HEK293 (cell line): ENCODE measurements at regions not wholly inside any gene's neighbourhood (a gene's known extent, or its start where the extent isn't known, plus 50 kb on each side); places are given as distances from the start of the nearest gene placed in this dataset.

Source experiments
- CTCF ChIA-PET: fragments of 350-600 bp; formaldehyde crosslinking; extraction: SDS; loops from one replicate; lab custom pipeline; 2021; ENCODE audit warnings: antibody characterized with exemption; lab: Yijun Ruan, JAX
- POLR2A ChIA-PET: fragments of 300-600 bp; formaldehyde crosslinking; extraction: SDS; loops from one replicate; lab custom pipeline; 2020; ENCODE audit warnings: antibody characterized with exemption, inconsistent platforms; lab: Yijun Ruan, JAX
- H3K27ac ChIP-seq: fragments of 200-500 bp; sonication (Bioruptor generic); 2 replicates; pipeline ENCODE4 v1.5.1; 2014; ENCODE audit warnings: low read depth, low read length, control low read depth, inconsistent platforms; ENCODE audit errors: extremely low read depth
- H3K36me3 ChIP-seq, 2 experiments: fragments of 200-500 bp in 1 of 2; sonication (Bioruptor generic) in 1 of 2; 1 replicate in 1 of 2; 2 replicates in 1 of 2; pipeline ENCODE4 v1.5.1; 2014 to 2017; ENCODE audit warnings: inconsistent platforms in 2 of 2, low read length in 2 of 2; ENCODE audit not compliant: control insufficient read depth in 2 of 2, insufficient read depth in 1 of 2
- H3K4me1 ChIP-seq: fragments of 200-500 bp; sonication (Bioruptor generic); 2 replicates; pipeline ENCODE4 v1.5.1; 2014; ENCODE audit warnings: mild to moderate bottlenecking, low read length, inconsistent platforms; ENCODE audit not compliant: control insufficient read depth, insufficient read depth
- H3K4me3 ChIP-seq: 2 replicates; pipeline ENCODE4 v1.5.1; 2011; ENCODE audit warnings: low read depth, mild to moderate bottlenecking, control low read depth, low read length, moderate library complexity
- H3K9me3 ChIP-seq: fragments of 200-500 bp; sonication (Bioruptor generic); 2 replicates; pipeline ENCODE4 v1.5.1; 2014; ENCODE audit warnings: low read depth, low read length, inconsistent platforms; ENCODE audit not compliant: control insufficient read depth, insufficient read depth
- GLI2 ChIP-seq: fragments of 450-650 bp; formaldehyde crosslinking; IDR thresholded peaks from 2 replicates; pipeline ENCODE4; 2017; ENCODE audit warnings: missing biosample characterization, missing genetic modification characterization, low read depth, borderline replicate concordance
- KLF8 ChIP-seq: fragments of 450-650 bp; formaldehyde crosslinking; IDR thresholded peaks from 2 replicates; pipeline ENCODE4 v1.5.1; 2016; ENCODE audit warnings: missing biosample characterization, missing genetic modification characterization
- SETDB1 ChIP-seq: IDR thresholded peaks from one replicate; pipeline ENCODE4 v1.6.1; 2017; ENCODE audit warnings: mild to moderate bottlenecking, low read length, moderate library complexity, mixed read lengths; ENCODE audit not compliant: insufficient read length
- SP2 ChIP-seq: fragments of 450-650 bp; formaldehyde crosslinking; IDR thresholded peaks from 2 replicates; pipeline ENCODE4 v1.5.1; 2016; ENCODE audit warnings: missing biosample characterization, missing genetic modification characterization
- TCF7L2 ChIP-seq: IDR thresholded peaks from 2 replicates; pipeline ENCODE4 v1.6.1; 2011; ENCODE audit warnings: low read depth, mild to moderate bottlenecking, inconsistent platforms, low read length, moderate library complexity, borderline replicate concordance
- ZBTB48 ChIP-seq: fragments of 450-650 bp; formaldehyde crosslinking; IDR thresholded peaks from 2 replicates; pipeline ENCODE4 v1.5.1; 2016; ENCODE audit warnings: missing biosample characterization, missing genetic modification characterization
- ZFHX2 ChIP-seq: fragments of 450-650 bp; formaldehyde crosslinking; conservative IDR thresholded peaks from 2 replicates; pipeline ENCODE4 v1.5.1; 2016; ENCODE audit warnings: missing biosample characterization, missing genetic modification characterization
- ZFP41 ChIP-seq: fragments of 450-650 bp; formaldehyde crosslinking; IDR thresholded peaks from 2 replicates; pipeline ENCODE4 v1.5.1; 2016; ENCODE audit warnings: missing biosample characterization, missing genetic modification characterization, borderline replicate concordance
- ZNF114 ChIP-seq: fragments of 450-650 bp; formaldehyde crosslinking; IDR thresholded peaks from 2 replicates; pipeline ENCODE4 v1.5.0; 2017; ENCODE audit warnings: missing biosample characterization, missing genetic modification characterization
- ZNF157 ChIP-seq: fragments of 450-650 bp; formaldehyde crosslinking; IDR thresholded peaks from 2 replicates; pipeline ENCODE4 v1.5.1; 2016; ENCODE audit warnings: missing biosample characterization, missing genetic modification characterization
- ZNF174 ChIP-seq: fragments of 450-650 bp; formaldehyde crosslinking; IDR thresholded peaks from 2 replicates; pipeline ENCODE4 v1.5.0; 2017; ENCODE audit warnings: missing biosample characterization, mild to moderate bottlenecking, missing genetic modification characterization
- ZNF19 ChIP-seq: fragments of 450-650 bp; formaldehyde crosslinking; IDR thresholded peaks from 2 replicates; pipeline ENCODE4; 2016; ENCODE audit warnings: missing biosample characterization, missing genetic modification characterization, low read depth
- ZNF214 ChIP-seq: fragments of 450-650 bp; formaldehyde crosslinking; IDR thresholded peaks from 2 replicates; pipeline ENCODE4 v1.5.1; 2017; ENCODE audit warnings: missing biosample characterization, mild to moderate bottlenecking, missing genetic modification characterization, borderline replicate concordance
- ZNF239 ChIP-seq: fragments of 450-650 bp; formaldehyde crosslinking; IDR thresholded peaks from 2 replicates; pipeline ENCODE4 v1.5.1; 2016; ENCODE audit warnings: missing biosample characterization, missing genetic modification characterization
- ZNF24 ChIP-seq: fragments of 450-650 bp; formaldehyde crosslinking; IDR thresholded peaks from 2 replicates; pipeline ENCODE4 v1.5.1; 2016; ENCODE audit warnings: missing biosample characterization, missing genetic modification characterization
- ZNF248 ChIP-seq: fragments of 450-650 bp; formaldehyde crosslinking; IDR thresholded peaks from 2 replicates; pipeline ENCODE4 v1.5.1; 2017; ENCODE audit warnings: missing biosample characterization, missing genetic modification characterization
- ZNF302 ChIP-seq: fragments of 450-650 bp; formaldehyde crosslinking; IDR thresholded peaks from 2 replicates; pipeline ENCODE4 v1.5.1; 2016; ENCODE audit warnings: missing biosample characterization, missing genetic modification characterization, low read depth
- ZNF366 ChIP-seq: fragments of 450-650 bp; formaldehyde crosslinking; conservative IDR thresholded peaks from 2 replicates; pipeline ENCODE4 v1.5.1; 2016; ENCODE audit warnings: missing biosample characterization, missing genetic modification characterization
- ZNF37A ChIP-seq: fragments of 450-650 bp; IDR thresholded peaks from 2 replicates; pipeline ENCODE4 v1.5.1; 2018; ENCODE audit warnings: missing biosample characterization, missing genetic modification characterization
- ZNF48 ChIP-seq: fragments of 450-650 bp; formaldehyde crosslinking; IDR thresholded peaks from 2 replicates; pipeline ENCODE4 v1.5.1; 2016; ENCODE audit warnings: missing biosample characterization, missing genetic modification characterization
- ZNF501 ChIP-seq: fragments of 450-650 bp; formaldehyde crosslinking; IDR thresholded peaks from 2 replicates; pipeline ENCODE4 v1.5.1; 2016; ENCODE audit warnings: missing biosample characterization, missing genetic modification characterization
- ZNF510 ChIP-seq: fragments of 450-650 bp; formaldehyde crosslinking; IDR thresholded peaks from 2 replicates; pipeline ENCODE4 v1.5.1; 2018; ENCODE audit warnings: mild to moderate bottlenecking, missing genetic modification characterization, missing biosample characterization; ENCODE audit not compliant: insufficient replicate concordance
- ZNF514 ChIP-seq: fragments of 450-650 bp; formaldehyde crosslinking; IDR thresholded peaks from 2 replicates; pipeline ENCODE4 v1.5.1; 2016; ENCODE audit warnings: missing biosample characterization, missing genetic modification characterization
- ZNF610 ChIP-seq: fragments of 450-650 bp; formaldehyde crosslinking; IDR thresholded peaks from 2 replicates; pipeline ENCODE4 v1.5.1; 2016; ENCODE audit warnings: missing biosample characterization, missing genetic modification characterization, borderline replicate concordance
- ZNF670 ChIP-seq: fragments of 450-650 bp; formaldehyde crosslinking; IDR thresholded peaks from 2 replicates; pipeline ENCODE4 v1.5.1; 2016; ENCODE audit warnings: missing biosample characterization, missing genetic modification characterization, low read depth
- ZNF701 ChIP-seq: fragments of 450-650 bp; formaldehyde crosslinking; IDR thresholded peaks from 2 replicates; pipeline ENCODE4 v1.5.1; 2016; ENCODE audit warnings: missing biosample characterization, missing genetic modification characterization
- ZNF768 ChIP-seq: fragments of 450-650 bp; formaldehyde crosslinking; IDR thresholded peaks from 2 replicates; pipeline ENCODE4 v1.5.1; 2018; ENCODE audit warnings: missing biosample characterization, mild to moderate bottlenecking, missing genetic modification characterization
- TF ChIP-seq, protein P1 (sequence below): fragments of 450-650 bp; IDR thresholded peaks from 2 replicates; pipeline ENCODE4 v1.5.1; 2018; ENCODE audit warnings: missing biosample characterization, missing genetic modification characterization
- TF ChIP-seq, protein P2 (sequence below): fragments of 450-650 bp; formaldehyde crosslinking; IDR thresholded peaks from 2 replicates; pipeline ENCODE4 v1.5.1; 2016; ENCODE audit warnings: missing biosample characterization, missing genetic modification characterization
- TF ChIP-seq, protein P3 (sequence below): fragments of 450-650 bp; formaldehyde crosslinking; IDR thresholded peaks from 2 replicates; pipeline ENCODE4 v1.5.1; 2016; ENCODE audit warnings: missing biosample characterization, missing genetic modification characterization
- TF ChIP-seq, protein P4 (sequence below): fragments of 450-650 bp; formaldehyde crosslinking; IDR thresholded peaks from 2 replicates; pipeline ENCODE4 v1.5.1; 2017; ENCODE audit warnings: missing biosample characterization, missing genetic modification characterization

DNA sequence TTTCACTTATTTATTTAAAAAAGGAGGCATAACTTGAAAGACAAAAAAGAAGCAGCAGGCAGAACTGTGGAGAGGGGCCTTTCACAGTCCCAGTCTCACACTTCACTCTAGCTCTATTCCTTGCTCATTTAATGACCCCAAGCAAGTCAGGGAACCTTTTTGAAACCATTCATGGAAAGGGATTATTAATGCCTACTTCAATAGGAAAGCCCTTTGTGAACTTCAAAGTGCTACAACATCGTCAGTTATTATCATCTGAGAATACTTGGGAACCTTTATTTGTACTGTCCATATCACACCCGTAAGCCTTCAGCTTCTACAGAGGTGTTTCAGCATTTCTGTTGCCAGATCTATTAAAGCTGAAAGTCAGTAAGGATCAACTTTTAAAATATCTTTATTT is 320.2 kb downstream of the TMEM161B start:
- no peak overlapping the region for H3K4me3 ChIP-seq
- no peak overlapping the region for H3K27ac ChIP-seq
- POLR2A ChIA-PET: no interaction called here
- H3K4me1 ChIP-seq: peaks cover 4% of the 10 kb centered on the region; the same call in 1 of the 2 replicates
- no peak for TF ChIP-seq ZNF610
- TF ChIP-seq TCF7L2: no peak
- no peak for TF ChIP-seq ZNF174
- TF ChIP-seq, protein P1, sequence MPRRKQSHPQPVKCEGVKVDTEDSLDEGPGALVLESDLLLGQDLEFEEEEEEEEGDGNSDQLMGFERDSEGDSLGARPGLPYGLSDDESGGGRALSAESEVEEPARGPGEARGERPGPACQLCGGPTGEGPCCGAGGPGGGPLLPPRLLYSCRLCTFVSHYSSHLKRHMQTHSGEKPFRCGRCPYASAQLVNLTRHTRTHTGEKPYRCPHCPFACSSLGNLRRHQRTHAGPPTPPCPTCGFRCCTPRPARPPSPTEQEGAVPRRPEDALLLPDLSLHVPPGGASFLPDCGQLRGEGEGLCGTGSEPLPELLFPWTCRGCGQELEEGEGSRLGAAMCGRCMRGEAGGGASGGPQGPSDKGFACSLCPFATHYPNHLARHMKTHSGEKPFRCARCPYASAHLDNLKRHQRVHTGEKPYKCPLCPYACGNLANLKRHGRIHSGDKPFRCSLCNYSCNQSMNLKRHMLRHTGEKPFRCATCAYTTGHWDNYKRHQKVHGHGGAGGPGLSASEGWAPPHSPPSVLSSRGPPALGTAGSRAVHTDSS (tag by site-specific recombination): no peak
- no peak for TF ChIP-seq ZNF114 (tag by site-specific recombination)
- no peak for TF ChIP-seq ZNF302 (tag by site-specific recombination)
- TF ChIP-seq, protein P2, sequence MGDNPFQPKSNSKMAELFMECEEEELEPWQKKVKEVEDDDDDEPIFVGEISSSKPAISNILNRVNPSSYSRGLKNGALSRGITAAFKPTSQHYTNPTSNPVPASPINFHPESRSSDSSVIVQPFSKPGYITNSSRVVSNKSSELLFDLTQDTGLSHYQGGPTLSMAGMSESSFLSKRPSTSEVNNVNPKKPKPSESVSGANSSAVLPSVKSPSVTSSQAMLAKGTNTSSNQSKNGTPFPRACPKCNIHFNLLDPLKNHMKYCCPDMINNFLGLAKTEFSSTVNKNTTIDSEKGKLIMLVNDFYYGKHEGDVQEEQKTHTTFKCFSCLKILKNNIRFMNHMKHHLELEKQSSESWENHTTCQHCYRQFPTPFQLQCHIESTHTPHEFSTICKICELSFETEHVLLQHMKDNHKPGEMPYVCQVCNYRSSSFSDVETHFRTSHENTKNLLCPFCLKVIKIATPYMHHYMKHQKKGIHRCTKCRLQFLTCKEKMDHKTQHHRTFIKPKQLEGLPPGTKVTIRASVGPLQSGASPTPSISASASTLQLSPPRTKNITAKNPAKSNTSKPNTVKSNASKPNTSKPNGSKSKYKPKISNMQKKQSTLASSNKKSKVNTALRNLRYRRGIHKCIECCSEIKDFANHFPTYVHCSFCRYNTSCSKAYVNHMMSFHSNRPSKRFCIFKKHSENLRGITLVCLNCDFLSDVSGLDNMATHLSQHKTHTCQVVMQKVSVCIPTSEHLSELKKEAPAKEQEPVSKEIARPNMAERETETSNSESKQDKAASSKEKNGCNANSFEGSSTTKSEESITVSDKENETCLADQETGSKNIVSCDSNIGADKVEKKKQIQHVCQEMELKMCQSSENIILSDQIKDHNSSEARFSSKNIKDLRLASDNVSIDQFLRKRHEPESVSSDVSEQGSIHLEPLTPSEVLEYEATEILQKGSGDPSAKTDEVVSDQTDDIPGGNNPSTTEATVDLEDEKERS (tag by site-specific recombination): no peak
- no peak for TF ChIP-seq SP2
- no peak for TF ChIP-seq KLF8
- no peak for TF ChIP-seq ZNF37A (tag by site-specific recombination)
- TF ChIP-seq ZNF24: no peak
- TF ChIP-seq GLI2 (tag by site-specific recombination): no peak
- TF ChIP-seq ZNF214 (tag by site-specific recombination): no peak
- TF ChIP-seq, all 188 proteins: peak for 0
- H3K9me3 ChIP-seq: no peaks in the 10 kb centered on the region
- no peaks in the 10 kb centered on the region for H3K36me3 ChIP-seq
- CTCF ChIA-PET: interaction anchor here (1.0 kb wide), 1 partner anchor 743 kb away, joined by 5 read pairs; no protein-coding TSS in a partner anchor

DNA sequence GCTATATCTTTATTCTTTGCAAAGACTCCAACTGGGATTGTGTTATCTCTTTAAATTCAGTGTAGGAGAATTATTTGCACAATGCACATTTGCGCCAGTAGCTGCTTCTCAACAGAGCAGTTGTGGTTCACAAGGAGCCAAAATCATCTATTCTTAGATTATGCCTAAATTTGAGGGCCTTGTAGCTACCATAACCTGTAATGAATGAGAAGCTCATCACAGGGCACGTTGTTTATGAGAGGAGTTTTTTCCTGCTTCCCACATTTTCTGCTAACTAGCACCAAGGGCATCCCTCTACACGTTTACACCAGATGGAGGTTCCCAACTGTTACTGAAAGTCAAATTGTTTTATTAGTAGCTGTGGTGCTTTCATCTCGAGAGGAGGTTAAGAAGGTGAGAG is 322.4 kb downstream of the TMEM161B start:
- ChIA-PET CTCF (interaction anchor here (0.6 to 1.6 kb wide), 5 partner anchors 10 to 744 kb away, joined by 3 to 7 read pairs (median 4); no protein-coding TSS in a partner anchor), POLR2A (no interaction called here)
- H3K4me1 ChIP-seq: peaks cover 4% of the 10 kb centered on the region; the same call in 1 of the 2 replicates

More for the DNA sequence above, 322.4 kb downstream of the TMEM161B start:
- Histone ChIP-seq H3K9me3 (no peaks in the 10 kb centered on the region), H3K4me3 (no peak overlapping the region), H3K27ac (no peak overlapping the region), H3K36me3 (no peaks in the 10 kb centered on the region)
- no peak for TF ChIP-seq SETDB1
- no peak for TF ChIP-seq ZNF366
- no peak for TF ChIP-seq ZFP41 (tag by site-specific recombination)
- no peak for TF ChIP-seq ZBTB48 (tag by site-specific recombination)
- TF ChIP-seq ZNF24: no peak
- no peak for TF ChIP-seq ZNF248 (tag by site-specific recombination)
- TF ChIP-seq, protein P3, sequence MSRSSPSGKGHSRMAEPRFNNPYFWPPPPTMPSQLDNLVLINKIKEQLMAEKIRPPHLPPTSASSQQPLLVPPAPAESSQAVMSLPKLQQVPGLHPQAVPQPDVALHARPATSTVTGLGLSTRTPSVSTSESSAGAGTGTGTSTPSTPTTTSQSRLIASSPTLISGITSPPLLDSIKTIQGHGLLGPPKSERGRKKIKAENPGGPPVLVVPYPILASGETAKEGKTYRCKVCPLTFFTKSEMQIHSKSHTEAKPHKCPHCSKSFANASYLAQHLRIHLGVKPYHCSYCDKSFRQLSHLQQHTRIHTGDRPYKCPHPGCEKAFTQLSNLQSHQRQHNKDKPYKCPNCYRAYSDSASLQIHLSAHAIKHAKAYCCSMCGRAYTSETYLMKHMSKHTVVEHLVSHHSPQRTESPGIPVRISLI: no peak
- no peak for TF ChIP-seq ZNF19 (tag by site-specific recombination)
- no peak for TF ChIP-seq ZNF510
- TF ChIP-seq ZNF239 (tag by site-specific recombination): no peak
- no peak for TF ChIP-seq TCF7L2
- no peak for TF ChIP-seq ZNF701 (tag by site-specific recombination)
- TF ChIP-seq ZNF514 (tag by site-specific recombination): no peak
- TF ChIP-seq, protein P4, sequence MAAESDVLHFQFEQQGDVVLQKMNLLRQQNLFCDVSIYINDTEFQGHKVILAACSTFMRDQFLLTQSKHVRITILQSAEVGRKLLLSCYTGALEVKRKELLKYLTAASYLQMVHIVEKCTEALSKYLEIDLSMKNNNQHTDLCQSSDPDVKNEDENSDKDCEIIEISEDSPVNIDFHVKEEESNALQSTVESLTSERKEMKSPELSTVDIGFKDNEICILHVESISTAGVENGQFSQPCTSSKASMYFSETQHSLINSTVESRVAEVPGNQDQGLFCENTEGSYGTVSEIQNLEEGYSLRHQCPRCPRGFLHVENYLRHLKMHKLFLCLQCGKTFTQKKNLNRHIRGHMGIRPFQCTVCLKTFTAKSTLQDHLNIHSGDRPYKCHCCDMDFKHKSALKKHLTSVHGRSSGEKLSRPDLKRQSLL (tag by site-specific recombination): no peak
- no peak for TF ChIP-seq ZNF670 (tag by site-specific recombination)
- TF ChIP-seq ZNF157: no peak
- TF ChIP-seq ZNF48 (tag by site-specific recombination): no peak
- TF ChIP-seq ZFHX2 (tag by site-specific recombination): no peak
- no peak for TF ChIP-seq ZNF501 (tag by site-specific recombination)
- TF ChIP-seq ZNF768 (tag by site-specific recombination): no peak
- TF ChIP-seq, all 188 proteins: peak for 0
